Ishikawa (cell line): ENCODE measurements at regions not wholly inside any gene's neighbourhood (a gene's known extent, or its start where the extent isn't known, plus 50 kb on each side); places are given as distances from the start of the nearest gene placed in this dataset.

Source experiments
- FOXM1 ChIP-seq: IDR thresholded peaks from 2 replicates; pipeline ENCODE4 v1.6.1; 2012; ENCODE audit warnings: low read depth, borderline replicate concordance
- REST ChIP-seq: IDR thresholded peaks from 2 replicates; pipeline ENCODE4 v1.6.1; 2012; ENCODE audit warnings: low read depth, mild to moderate bottlenecking
- TAF1 ChIP-seq: IDR thresholded peaks from 2 replicates; pipeline ENCODE4 v1.6.1; 2012; ENCODE audit warnings: low read depth, mild to moderate bottlenecking

- no peak for TF ChIP-seq REST
- no peak for TF ChIP-seq TAF1
- no peak for TF ChIP-seq FOXM1
Measured at GRCh38 chr14:66345986-66346385, 140.2 kb upstream of the CCDC196 start.
